IMR-90 (cell line): ENCODE measurements at regions not wholly inside any gene's neighbourhood (a gene's known extent, or its start where the extent isn't known, plus 50 kb on each side); places are given as distances from the start of the nearest gene placed in this dataset.
"Not testable (repeated sequence)": the region's sequence is repeated elsewhere in the genome, so short reads cannot be mapped to it uniquely, and the experiment has no call there.

ENCODE experiments used
- ATAC-seq: fragments of 200-7000 bp; cut with Tn5 transposase; 2 replicates; pipeline ENCODE4 v1.9.1; 2020; ENCODE audit warnings: low read depth, mild to moderate bottlenecking, moderate library complexity
- BruUV-seq: library from RNA; stranded (reverse); fragments of 400-500 nt; replicated peaks from 2 replicates; lab custom pipeline; 2021; lab: Mats Ljungman, UMichigan
- CTCF ChIA-PET: fragments of 300-600 bp; formaldehyde crosslinking; extraction: SDS; loops from one replicate; lab custom pipeline; 2021; ENCODE audit warnings: antibody characterized with exemption; lab: Yijun Ruan, JAX
- POLR2A ChIA-PET: fragments of 300-600 bp; sonication (Branson Sonifier 250); formaldehyde crosslinking; loops from one replicate; lab custom pipeline; 2022; ENCODE audit warnings: antibody characterized with exemption; ENCODE audit not compliant: unreplicated experiment; lab: Charles Lee
- DNase-seq: peaks from one replicate; pipeline ENCODE4 v3.0.0; 2013
- H2AFZ ChIP-seq: replicated peaks from 2 replicates; pipeline ENCODE3; 2013; ENCODE audit warnings: low read length, mild to moderate bottlenecking; ENCODE audit not compliant: poor library complexity
- H2AK5ac ChIP-seq: 2 replicates; pipeline ENCODE4 v1.6.1; 2013; ENCODE audit warnings: low read depth, low read length, inconsistent platforms
- H2AK9ac ChIP-seq: replicated peaks from 2 replicates; pipeline ENCODE3; 2013; ENCODE audit warnings: mild to moderate bottlenecking, low read depth, low read length, moderate library complexity; ENCODE audit not compliant: poor library complexity
- H2BK120ac ChIP-seq: 2 replicates; pipeline ENCODE4 v1.6.1; 2013; ENCODE audit warnings: low read depth, low read length, inconsistent platforms
- H2BK15ac ChIP-seq: 3 replicates; pipeline ENCODE4 v1.6.1; 2013; ENCODE audit warnings: low read depth, low read length, inconsistent platforms
- H2BK20ac ChIP-seq: 2 replicates; pipeline ENCODE4 v1.6.1; 2013; ENCODE audit warnings: low read depth, mild to moderate bottlenecking, inconsistent platforms, low read length, moderate library complexity
- H2BK5ac ChIP-seq: 2 replicates; pipeline ENCODE4 v1.6.1; 2013; ENCODE audit warnings: mild to moderate bottlenecking, low read depth, low read length, inconsistent platforms; ENCODE audit not compliant: poor library complexity, severe bottlenecking
- H3K14ac ChIP-seq: replicated peaks from 2 replicates; pipeline ENCODE4 v1.6.1; 2013; ENCODE audit warnings: low read depth, low read length, inconsistent platforms
- H3K18ac ChIP-seq: 2 replicates; pipeline ENCODE4 v1.6.1; 2013; ENCODE audit warnings: low read depth, low read length, control low read depth
- H3K23ac ChIP-seq: 2 replicates; pipeline ENCODE4 v1.6.1; 2013; ENCODE audit warnings: low read depth, low read length, inconsistent platforms
- H3K27ac ChIP-seq: 2 replicates; pipeline ENCODE4 v1.5.1; 2013; ENCODE audit warnings: mild to moderate bottlenecking, control low read depth, low read length; ENCODE audit not compliant: insufficient read depth
- H3K27me3 ChIP-seq: 2 replicates; pipeline ENCODE4 v1.6.1; 2013; ENCODE audit warnings: low read length; ENCODE audit not compliant: control insufficient read depth, insufficient read depth
- H3K36me3 ChIP-seq: 2 replicates; pipeline ENCODE4 v1.6.1; 2013; ENCODE audit warnings: low read length, mixed read lengths; ENCODE audit not compliant: control insufficient read depth, insufficient read depth
- H3K4ac ChIP-seq: 2 replicates; pipeline ENCODE4 v1.6.1; 2013; ENCODE audit warnings: low read depth, low read length, inconsistent platforms
- H3K4me1 ChIP-seq: 2 replicates; pipeline ENCODE4 v1.6.1; 2013; ENCODE audit warnings: low read length, mixed read lengths; ENCODE audit not compliant: control insufficient read depth, insufficient read depth
- H3K4me2 ChIP-seq: 2 replicates; pipeline ENCODE4 v1.6.1; 2013; ENCODE audit warnings: low read depth, mild to moderate bottlenecking, control low read depth, low read length, moderate library complexity
- H3K4me3 ChIP-seq: 2 replicates; pipeline ENCODE4 v1.5.1; 2013; ENCODE audit warnings: low read depth, mild to moderate bottlenecking, control low read depth, low read length, moderate library complexity; ENCODE audit not compliant: insufficient read depth
- H3K56ac ChIP-seq: 2 replicates; pipeline ENCODE4 v1.6.1; 2013; ENCODE audit warnings: low read length, inconsistent platforms; ENCODE audit not compliant: insufficient read depth; ENCODE audit errors: extremely low read depth
- H3K79me1 ChIP-seq, 2 experiments: 2 replicates each; pipeline ENCODE4 v1.6.1; 2013; ENCODE audit warnings: low read length in 2 of 2, inconsistent platforms in 1 of 2, low read depth in 1 of 2
- H3K9ac ChIP-seq: 2 replicates; pipeline ENCODE4 v1.6.1; 2013; ENCODE audit warnings: low read depth, low read length, control low read depth
- H3K9me1 ChIP-seq: 2 replicates; pipeline ENCODE4 v1.6.1; 2013; ENCODE audit warnings: low read length, inconsistent platforms; ENCODE audit not compliant: insufficient read depth
- H3K9me3 ChIP-seq: 2 replicates; pipeline ENCODE4 v1.6.1; 2013; ENCODE audit warnings: low read length; ENCODE audit not compliant: control insufficient read depth, insufficient read depth
- H4K20me1 ChIP-seq: 2 replicates; pipeline ENCODE4 v1.6.1; 2013; ENCODE audit warnings: low read length, inconsistent platforms; ENCODE audit not compliant: insufficient read depth
- H4K5ac ChIP-seq: 2 replicates; pipeline ENCODE4 v1.6.1; 2013; ENCODE audit warnings: mild to moderate bottlenecking, low read depth, low read length, control low read depth
- H4K8ac ChIP-seq, 2 experiments: 2 replicates each; pipeline ENCODE4 v1.6.1; 2013; ENCODE audit warnings: low read depth in 2 of 2, low read length in 2 of 2, control low read depth in 1 of 2, inconsistent platforms in 1 of 2
- H4K91ac ChIP-seq: 2 replicates; pipeline ENCODE4 v1.6.1; 2013; ENCODE audit warnings: low read depth, low read length, inconsistent platforms; ENCODE audit not compliant: insufficient read depth
- WGBS, 2 experiments: methylation state at CpG; one replicate each; pipeline versions ENCODE4 v1.1.5 to v1.1.7; 2013; ENCODE audit warnings: missing lambda C conversion rate in 2 of 2; ENCODE audit not compliant: insufficient read length in 1 of 2; ENCODE audit errors: extremely low coverage in 2 of 2; 5-methylcytosine and 5-hydroxymethylcytosine counted together
- dilution Hi-C: fragments of 300-500 bp; cut with HindIII; formaldehyde crosslinking; loops from one replicate; pipeline ENCODE4 v1.14.3; 2018; ENCODE audit warnings: low sequenced_read_pairs; ENCODE audit not compliant: unreplicated experiment
- in situ Hi-C: fragments of 300-500 bp; cut with MboI; formaldehyde crosslinking; loops from 3 replicates; pipeline ENCODE4 v1.14.3; 2019; ENCODE audit warnings: low sequenced_read_pairs, inconsistent platforms, mixed read lengths
- intact Hi-C: fragments of 100-400 bp; cut with micrococcal nuclease; formaldehyde crosslinking; loops from 2 replicates; pipeline ENCODE4 v1.10.0; 2022

DNA sequence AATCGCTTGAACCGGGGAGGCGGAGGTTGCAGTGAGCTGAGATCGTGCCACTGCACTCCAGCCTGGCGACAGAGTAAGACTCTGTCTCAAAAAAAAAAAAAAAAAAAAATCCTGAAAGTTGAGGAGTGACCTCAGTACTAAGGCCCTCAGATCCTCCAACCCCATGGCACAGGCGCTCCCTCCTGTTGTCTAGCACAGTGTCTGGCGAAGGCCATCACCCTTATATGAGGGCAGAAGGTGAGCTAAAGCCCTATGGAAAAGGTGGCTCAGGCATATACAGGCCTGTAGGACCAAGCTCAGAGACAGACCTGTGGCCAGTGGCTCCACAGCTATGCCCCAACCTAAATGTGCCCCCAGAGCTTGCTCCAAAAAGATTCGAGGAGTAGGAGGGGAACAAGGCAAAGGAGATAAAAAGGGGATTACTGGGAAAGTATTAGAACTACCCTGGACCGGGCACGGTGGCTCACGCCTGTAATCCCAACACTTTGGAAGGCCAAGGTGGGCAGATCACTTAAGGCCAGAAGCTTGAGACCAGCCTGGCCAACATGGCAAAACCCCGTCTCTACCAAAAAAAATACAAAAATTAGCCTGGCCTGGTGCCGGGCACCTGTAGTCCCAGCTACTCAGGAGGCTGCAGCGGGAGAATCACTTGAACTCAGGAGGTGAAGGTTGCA, 92.4 kb downstream of the GLUL start:
- H2BK15ac ChIP-seq, H3K4me2 ChIP-seq, H3K9me1 ChIP-seq, H2AFZ ChIP-seq, BruUV-seq, H3K56ac ChIP-seq, H4K5ac ChIP-seq, in situ Hi-C loops, H2AK5ac ChIP-seq, H3K27me3 ChIP-seq, H4K91ac ChIP-seq, dilution Hi-C loops, POLR2A ChIA-PET, H3K9me3 ChIP-seq, H3K18ac ChIP-seq, H3K23ac ChIP-seq, H2BK20ac ChIP-seq, H3K9ac ChIP-seq, H3K4me1 ChIP-seq, H3K4me3 ChIP-seq, H3K79me1 ChIP-seq, H2BK120ac ChIP-seq, intact Hi-C loops, H3K14ac ChIP-seq, CTCF ChIA-PET, H2BK5ac ChIP-seq, H3K36me3 ChIP-seq, H3K4ac ChIP-seq, H4K20me1 ChIP-seq, DNase-seq, ATAC-seq, H3K27ac ChIP-seq, H4K8ac ChIP-seq: not testable (repeated sequence)
- H2AK9ac ChIP-seq = peak overlapping the region; percentile 44
- no CpG with 5 or more reads among the region's 14 CpGs for WGBS, 2 experiments
